ENCODE measurements at regions not wholly inside any gene's neighbourhood (a gene's known extent, or its start where the extent isn't known, plus 50 kb on each side); places are given as distances from the start of the nearest gene placed in this dataset.

DNA sequence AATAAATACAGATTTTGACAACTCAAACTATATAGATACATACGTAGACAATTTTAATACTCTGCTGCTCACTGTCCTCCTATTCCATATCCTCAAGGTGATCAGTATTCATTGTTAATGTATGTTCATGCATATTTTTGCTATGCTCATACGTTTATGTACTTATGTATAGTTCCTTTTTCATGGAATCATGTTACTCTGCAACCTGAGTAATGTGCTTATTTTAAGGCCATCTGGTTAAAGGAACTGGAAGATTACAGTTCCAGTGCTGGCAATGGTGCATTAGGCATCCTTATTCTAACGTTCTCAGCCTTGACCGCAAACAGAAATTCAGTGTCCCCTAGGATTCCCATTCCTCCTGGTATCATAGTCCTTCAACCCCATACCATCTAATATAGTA, 385.0 kb upstream of the TNP1 start:
- no peak for DNase-seq (ENCODE audit: low spot score)

DNA sequence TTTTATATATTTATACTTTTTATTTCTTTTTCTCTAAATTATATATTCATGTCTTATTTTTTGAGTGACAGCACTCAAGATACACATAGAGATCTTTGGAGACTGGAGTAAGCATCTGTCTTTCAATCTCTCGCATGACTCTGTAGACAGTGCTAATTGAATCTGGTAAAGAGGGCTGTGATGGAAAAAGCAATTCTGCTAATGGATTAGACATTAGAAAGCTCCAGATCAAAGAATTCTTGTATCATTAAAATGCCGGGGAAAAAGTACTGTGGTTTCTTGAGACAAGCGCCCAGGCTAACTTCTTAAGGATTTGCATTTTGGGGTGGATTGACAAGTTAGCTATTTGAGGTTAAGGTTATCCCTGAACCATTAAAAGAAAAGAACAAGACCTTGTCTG, 383.1 kb upstream of the TNP1 start:
- no peak for DNase-seq (ENCODE audit: low spot score)

DNA sequence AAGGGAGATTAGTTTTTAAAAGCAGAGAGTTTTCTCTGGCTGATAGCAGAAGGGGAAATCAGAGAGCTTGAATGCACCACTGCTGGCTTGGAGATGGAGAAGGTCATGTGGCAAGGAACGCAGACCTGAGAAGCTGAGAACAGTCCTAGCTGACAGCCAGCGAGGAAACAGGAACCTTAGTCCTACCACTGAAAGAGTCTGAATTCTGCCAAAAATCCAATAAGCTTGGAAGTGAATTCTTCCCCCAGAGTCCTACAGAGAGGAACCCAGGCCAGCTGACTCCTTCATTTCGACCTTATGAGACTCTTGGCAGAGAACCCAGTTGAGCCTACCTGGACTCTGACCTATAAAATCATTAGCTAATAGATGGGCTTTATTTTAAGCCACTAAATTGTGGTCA, 371.9 kb upstream of the TNP1 start:
- DNase-seq (ENCODE audit: low spot score) = no peak

DNA sequence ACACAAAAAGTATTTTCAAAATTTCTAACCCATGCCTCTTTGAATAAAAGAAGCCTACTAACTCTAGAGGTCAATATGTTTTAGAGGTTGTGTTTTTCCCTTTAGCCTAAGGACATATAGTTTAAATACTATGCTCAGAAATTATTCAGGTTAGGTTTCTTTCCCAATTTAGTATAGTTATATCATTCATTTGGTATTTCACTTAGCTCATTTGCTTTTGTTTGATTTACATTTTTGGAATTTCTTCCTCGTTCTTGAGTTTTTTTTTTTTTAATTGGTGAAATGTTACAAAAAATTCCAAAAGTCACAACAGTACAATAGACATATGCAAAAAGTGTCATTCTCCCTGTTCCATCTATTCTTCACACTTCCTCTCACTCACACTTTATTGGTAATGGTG, 371.3 kb upstream of the TNP1 start:
- DNase-seq (ENCODE audit: low spot score) = no peak

DNA sequence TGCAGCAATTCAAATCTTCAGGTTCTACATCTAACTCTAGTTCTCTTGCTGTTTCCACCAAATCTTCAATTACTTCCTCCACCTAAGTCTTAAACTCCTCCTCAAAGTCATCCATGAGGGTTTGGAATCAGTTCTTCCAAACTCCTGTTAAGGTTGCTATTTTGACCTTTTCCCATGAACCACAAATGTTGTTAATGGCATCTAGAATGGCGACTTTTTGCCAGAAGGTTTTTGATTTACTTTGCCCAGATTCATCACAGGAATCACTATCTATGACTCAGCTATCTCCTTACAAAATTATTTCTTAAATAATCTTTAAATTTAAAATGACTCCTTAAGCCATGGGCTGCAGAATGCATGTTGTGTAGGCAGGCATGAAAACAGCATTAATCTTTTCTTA, 368.9 kb upstream of the TNP1 start:
- DNase-seq (ENCODE audit: low spot score) = no peak

DNA sequence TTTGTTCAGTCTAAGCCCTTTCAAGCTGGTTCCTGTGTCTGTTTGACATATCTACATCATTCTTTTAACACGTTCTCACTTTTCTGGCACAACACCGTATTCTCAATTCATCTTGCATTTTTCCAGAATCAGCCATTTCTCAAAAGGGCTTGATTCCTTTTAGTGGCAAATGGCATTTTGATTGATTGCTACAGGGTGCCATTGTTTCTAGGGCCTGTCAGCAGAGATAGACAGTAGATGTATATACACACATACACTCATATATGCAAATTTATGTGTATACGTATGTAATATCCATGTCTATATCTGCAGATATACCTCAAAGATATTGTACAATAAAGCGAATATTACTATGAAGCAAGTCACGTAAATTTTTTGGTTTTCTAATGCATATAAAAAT, 367.9 kb upstream of the TNP1 start:
- DNase-seq (ENCODE audit: low spot score) = no peak

DNA sequence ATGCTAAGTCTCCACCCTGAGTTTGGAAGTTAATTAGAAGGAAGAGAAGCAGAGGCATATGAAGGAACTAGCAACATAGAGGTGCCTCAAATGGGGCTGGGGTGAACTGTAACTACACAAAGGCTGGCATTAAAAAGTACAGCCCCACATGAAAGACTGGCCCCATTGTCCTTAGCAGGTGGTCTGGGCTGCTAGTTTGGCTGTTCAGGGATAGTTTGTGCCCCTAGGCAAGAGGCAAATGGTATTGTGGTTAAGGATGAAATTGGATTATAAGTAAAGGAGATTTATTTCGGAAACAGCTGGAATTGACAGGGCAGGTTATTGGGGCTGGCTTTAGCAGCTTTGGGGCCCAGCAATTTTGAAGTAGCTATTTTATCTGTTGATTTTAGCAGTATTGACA, 365.7 kb upstream of the TNP1 start:
- DNase-seq (ENCODE audit: low spot score) = no peak

DNA sequence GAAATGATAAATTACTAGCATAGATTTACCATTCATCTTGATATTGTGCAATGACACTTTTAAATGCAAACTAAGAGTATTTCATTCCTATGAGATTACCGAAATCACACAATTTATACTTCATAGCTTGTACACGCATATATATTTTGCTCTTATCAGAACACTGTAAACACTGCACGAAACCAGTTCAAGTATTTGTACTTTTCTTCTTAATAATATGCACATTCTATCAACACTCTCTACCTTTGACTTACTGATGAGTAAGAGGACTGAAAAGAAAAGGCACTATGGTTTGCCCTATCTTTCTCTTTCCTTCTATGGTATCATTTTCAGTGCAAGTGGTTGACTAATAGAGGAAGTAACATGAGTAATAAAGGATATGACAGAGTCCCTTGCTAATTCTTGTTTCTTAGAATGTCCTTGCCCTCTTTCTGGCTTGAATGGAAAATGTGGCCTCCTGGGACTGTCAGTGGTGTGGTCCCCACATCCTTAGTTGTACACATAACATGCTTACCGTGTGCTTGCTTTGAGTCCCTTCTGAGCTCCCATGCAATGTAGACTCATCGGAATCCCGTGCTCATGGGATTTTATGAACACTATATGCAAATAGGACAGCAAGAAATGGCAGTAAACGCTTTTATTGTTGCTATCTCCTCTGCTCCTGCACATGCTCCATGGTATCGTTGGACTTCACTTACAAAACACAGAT, 363.5 kb upstream of the TNP1 start:
- peak; percentile 97 for DNase-seq (ENCODE audit: low spot score)

DNA sequence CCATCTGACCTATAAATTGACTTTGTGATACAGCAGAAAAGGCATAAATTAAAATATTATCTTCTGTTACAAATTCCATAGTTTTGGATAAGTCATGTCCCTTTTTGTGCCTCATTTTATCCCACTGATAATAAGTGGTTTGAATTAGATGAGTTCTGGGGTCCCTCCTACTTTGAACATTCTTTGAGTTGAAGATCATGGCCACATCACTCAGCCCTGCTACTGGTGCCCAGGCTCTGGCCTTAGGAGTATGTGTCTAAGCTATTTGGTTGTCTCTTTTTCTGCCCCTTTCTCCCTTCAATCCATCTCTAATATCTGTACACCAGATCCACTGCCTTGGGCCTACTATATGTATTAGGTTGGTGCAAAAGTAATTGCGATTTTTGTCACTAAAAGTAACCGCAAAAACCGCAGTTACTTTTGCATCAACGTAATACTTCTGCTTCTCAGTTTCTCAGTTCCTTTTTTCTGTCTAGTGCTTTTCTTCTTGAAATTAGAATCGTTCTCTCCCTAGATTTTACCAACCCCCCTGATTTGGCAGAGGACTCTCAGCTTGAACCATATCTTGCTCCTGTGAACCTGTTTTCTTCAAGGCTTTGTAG, 362.5 kb upstream of the TNP1 start:
- no peak for DNase-seq (ENCODE audit: low spot score)

DNA sequence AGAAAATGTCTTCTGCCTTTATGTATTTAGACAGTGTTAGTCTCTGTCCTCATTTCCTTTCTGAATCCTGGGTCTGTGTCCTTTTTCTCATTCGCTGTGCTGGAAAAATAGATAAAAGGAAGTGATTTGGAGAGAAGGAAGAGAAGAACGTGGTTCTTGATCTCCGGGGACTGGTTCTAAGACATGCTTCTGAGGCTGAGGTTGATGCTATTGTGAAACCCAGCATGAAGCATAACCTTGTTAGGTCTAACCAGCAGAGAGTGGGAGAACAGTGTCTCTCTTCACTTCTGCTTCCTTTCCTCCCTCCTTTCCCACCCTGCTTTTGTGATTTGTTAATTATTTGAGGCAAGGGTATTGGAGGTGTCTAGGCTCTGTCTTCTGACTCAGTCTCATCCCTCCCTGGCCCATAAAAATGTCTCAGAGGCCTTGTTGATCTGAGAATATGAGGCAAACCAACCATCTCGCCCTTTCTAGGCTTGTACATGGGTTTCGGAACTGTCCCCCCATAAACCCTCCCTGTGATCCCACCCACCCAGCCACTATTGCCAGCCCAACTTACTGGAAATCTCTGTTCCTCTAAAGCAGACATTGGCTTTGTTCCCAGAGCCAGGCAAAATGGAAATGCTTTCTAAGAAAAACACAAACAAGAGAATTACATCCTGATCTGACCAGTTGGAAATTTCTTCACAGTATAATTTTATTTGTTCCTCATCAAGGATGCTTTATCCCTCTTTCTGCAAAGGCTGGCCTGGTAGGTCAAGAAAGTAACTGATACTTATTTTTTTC, 360.6 kb upstream of the TNP1 start:
- DNase-seq (ENCODE audit: low spot score) = no peak

DNA sequence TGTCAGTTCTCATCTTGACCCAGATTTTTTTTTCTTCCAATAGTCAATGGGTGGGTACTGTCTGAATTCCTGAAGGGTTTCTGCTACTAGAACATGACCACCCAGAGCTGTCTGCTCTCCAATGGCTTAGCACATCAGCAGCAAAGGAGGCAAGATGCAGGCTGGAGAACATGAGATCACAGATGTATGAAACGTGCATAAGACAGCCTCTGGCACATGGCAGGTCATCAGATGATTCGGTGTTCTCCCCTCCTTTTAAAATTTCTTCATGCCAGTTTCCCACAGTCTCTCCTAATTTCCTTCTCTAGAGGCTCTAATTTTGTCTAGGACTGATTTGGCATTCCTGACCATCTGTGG, 359.3 kb upstream of the TNP1 start:
- no peak for DNase-seq (ENCODE audit: low spot score)

DNA sequence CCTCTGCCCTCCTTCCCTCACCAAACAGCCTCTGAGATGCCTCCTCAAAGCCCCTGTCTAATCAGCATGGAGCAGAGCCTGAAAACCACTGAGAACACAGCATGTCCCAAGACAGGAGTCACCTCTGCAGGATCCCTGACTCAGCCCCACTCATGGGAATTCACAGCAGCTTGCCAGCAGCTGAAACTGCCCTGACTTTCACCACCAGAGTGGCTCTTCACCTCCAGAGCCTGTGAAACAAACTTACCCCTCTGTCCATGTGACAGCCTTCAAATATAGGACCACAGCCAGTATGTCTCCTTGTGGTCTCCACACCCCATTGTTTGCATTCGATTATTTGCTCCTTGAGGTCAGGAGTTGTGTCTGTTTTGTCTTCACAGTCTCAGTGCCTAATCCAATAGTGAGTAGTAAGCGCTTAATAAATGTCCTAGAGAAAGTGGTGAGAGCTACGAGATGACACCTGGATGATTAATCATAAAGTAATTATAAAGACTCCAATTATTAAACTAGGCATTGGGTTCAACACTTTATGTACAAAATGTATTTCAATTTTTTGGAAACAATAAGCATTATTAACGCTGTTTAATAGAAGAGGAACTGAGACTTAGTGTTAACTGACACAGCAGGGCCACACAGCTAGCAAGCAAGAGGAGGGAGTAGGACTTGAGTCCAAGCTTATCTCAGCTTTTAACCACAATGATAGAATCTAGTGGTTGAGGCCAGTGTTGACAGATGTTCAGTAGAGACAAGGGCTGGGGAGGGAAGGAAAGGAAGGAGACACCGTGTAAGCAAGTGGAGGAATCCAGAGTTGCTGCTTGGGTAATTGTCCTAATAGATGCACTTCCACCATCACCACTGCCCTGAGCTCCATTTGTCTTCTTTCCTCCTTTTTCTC, 358.7 kb upstream of the TNP1 start:
- peak; percentile 44 for DNase-seq (ENCODE audit: low spot score)

DNA sequence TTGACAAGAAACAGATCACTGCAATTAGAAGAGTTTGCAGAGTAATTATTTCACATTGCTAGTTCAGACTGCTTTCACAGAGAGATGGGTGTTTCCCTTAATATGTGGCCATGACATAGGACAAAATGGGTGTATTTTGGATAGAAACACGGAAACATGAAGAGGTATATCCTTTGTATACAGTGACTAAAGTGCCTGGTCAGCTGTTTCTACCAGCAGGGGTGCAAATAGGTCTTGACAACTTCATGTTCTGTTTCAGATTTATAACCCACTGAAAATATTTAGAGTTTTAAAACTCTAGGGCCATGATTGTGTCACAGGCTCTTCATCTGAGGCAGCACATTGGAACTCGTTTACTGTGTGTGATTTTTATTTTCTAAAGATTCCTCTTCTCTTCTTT, 357.1 kb upstream of the TNP1 start:
- DNase-seq (ENCODE audit: low spot score) = no peak

DNA sequence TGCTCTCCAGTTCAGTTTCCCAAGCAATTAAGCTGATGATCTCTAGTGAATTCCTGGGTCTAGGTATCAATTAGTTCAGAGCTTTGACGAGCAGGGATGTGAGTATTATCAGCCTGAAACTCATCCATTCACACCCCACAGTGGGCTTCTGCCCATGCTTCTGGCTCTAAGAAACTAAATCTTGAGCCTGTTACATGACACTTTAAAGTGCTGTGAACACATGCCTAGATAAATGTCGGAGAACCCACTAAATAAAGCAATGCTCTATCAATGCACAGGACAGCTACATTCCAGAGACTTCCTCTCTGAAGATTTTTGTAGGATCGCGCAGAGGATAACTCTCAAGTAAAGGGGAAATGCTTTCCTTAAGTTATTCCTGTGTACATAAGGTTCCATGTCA, 356.5 kb upstream of the TNP1 start:
- no peak for DNase-seq (ENCODE audit: low spot score)

DNA sequence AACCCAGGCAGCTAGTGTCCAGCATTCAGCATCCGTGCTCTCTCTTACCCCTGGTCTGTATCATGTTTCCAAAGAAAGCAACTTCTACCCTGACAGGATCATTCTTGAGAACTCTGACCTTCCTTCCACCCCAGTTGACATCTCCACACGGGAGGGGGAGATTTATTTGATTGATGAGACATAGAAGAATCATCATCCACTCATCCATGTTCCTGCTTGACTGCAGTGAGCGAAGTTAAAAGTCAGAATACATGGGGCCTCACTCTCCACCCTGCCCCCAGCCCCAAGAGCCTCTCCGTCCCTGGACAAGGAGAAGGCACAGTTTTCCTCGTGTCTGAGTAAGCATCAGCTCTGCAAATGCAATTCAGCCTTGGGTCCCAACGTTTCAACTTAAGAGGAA, 356.0 kb upstream of the TNP1 start:
- DNase-seq (ENCODE audit: low spot score) = no peak

DNA sequence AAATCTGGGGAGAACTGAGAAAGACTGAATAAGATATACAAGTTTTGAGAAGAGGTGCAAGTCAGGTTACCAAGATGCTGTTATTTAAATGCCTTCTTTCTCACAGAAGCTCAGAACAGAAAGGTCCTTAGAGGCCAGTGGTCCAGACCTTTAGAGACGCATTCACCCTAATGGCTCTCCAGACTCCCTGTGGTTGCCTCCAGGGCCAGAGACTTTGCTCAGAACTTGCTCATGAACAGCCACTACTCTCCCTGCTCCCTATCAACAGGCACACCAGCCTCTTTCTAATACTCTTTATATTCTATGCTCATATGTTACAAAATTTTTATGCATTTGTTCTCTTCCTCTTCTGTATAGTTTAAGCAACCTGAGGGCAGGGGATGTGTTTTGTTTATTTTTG, 349.0 kb upstream of the TNP1 start:
- DNase-seq (ENCODE audit: low spot score) = no peak

DNA sequence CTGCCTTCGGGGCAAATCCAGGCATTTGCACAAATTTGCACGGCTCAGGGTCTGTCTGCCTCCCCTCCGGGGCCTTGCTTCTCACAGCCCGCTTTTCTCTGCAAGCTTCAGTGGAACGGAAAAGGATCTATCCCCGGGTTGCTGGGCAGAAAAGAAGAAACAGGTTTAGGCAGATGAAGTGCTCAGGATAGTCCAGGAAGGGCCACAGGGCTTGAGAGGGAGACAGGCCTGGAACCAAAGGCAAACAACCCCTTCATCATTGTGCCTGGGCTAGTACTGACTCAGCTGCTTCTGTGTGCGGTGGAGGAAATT, 347.8 kb upstream of the TNP1 start:
- no peak for DNase-seq (ENCODE audit: low spot score)

DNA sequence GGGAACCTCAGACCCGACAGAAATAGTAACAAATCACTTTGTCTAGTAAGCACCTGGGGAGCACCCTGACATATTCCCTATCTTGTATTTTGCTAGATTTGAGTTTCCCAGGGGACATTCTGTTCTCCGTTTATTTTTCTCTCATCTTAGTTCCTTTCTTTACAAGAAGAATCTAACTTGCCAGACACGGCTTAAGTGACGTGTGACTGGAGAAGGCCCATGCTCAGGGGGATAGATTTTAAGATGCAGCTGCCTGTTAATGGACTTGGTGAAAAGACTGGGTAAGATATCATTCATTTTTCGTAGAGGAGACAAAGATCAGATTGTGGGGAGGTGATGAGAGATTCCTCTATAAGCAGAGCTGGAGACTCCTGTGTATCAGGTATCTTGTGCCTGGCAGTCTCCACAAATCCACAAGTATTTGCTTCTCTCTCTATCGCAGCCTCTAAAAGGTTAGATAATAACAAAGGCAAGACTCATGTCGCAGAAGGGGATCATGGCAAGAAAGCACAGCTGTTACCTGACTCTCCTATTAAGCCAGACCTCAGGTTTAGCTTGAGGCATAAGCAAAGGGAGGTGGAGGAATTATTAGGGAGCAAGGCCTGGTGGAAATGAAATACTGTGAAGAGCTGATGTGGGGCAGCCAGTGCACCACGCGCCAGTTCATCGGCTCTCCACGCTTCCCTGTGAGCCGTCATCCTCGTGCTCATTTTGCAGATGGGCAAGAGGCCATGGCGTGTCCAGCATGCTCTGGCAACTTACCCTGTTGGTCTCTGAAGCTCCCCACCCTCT, 347.2 kb upstream of the TNP1 start:
- no peak for DNase-seq (ENCODE audit: low spot score)

DNA sequence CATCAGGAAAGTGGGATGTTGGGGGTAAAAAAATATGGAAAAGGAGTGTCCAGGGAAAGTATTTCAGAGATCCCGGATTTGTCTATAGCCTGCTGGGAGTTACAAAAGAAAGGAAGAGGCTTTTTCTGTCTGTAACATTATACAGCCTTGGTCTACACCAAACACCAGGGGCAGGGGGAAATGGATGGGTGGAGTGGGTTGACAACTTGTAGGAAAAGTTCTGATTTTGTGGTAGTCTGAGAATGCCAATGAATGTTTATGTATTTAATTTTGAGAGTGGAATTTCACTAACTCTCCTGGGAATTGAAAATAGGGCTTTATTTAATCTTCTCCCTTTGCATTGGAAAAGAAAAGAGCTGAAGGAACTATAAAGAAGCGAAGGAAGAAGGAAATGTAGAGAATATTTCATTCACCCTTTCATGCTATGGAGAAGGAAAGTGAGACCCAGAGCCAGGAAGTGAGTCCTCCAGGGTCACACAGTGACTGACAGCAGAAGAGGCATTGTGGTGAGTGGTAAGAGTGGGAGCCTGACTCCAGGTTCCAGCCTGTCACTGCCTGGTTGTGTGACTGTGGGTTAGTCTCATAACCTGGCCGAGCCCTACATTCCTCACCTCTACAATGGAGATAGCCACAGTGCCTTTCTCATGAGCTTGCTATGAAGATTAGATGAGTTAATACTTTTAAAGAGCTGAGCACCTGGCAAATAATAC, 346.3 kb upstream of the TNP1 start:
- DNase-seq (ENCODE audit: low spot score) = no peak

DNA sequence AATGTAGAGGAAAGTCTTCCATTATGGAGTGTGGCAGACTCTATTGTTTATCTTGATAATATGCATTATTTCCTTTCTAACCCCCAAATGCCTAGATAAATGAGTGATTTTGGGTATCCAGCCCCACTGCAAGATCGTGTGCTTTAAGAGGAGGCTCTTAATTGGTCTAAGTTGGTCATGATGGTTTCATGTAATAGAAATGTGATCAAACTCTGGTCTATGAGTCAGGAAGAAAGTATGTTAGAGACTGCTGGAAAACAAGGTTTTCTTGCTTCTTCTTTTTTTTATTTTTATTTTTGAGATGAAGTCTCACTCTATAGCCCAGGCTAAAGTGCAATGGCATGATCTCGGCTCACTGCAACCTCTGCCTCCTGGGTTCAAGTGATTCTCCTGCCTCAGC, 344.5 kb upstream of the TNP1 start:
- DNase-seq (ENCODE audit: low spot score) = peak; percentile 38

DNA sequence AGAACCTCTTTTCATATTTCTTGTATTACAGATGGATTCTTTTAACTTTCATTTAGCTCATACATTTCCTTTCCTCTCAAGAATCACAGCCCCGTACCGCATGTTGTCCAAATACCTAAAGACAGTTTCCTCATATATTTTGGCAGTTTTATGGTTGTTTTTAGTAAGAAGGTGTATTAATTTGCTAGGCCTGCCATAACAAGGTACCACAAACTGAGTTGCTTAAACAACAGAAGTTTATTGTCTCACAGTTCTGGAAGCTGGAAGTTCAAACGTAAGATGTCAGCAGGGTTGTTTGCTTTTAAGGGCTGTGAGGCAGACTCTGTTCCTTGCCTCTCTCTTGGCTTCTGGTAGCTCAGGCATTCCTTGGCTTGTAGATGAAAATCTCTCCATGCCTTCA, 343.2 kb upstream of the TNP1 start:
- DNase-seq (ENCODE audit: low spot score) = no peak

All from A172 (cell line).